ENCODE measurements at regions not wholly inside any gene's neighbourhood (a gene's known extent, or its start where the extent isn't known, plus 50 kb on each side); places are given as distances from the start of the nearest gene placed in this dataset.

DNA sequence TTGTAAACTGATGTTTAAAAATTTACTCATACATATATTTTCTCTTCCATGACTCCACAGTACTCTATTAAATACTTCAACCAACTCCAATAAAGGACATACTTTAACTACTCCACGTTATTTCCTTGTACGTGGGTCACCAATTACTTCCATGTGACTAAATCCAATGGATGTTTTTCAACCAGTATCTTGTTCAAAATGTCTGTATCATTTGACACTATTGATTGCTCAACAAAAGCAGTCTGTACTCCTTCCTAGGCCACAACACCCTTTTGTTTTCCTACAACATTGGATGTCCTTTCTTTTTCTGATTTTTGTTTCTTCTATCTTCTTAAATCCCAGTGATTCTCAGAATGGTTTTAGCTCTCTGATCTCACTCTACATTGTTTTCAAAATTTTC lies 943.7 kb downstream of the EFNA5 start (continued):
- no peak for TF ChIP-seq ISL1 (CRISPR knock-in tag; IDR thresholded peaks at IDR 0.05)

DNA sequence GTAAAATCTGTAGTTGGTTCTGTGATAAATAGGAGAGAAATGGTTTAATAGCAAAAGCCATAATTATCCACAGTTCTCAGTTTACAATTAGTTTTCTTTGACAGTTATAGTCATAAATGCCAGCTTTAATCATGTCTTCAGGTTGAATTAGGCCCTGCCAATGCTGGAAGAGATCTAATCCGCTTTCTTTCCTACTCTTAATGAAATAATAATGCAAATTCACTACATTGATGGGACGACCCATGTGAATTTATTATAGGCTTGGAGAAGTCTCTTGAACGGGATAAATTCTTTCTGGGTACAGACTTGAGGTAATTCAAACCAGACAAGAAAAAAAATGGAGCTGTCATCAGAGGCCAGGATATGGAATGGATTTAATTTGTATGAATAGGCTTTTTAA lies 950.4 kb downstream of the EFNA5 start:
- peak; percentile 45; the same call in 2 of the 3 replicates for ATAC-seq

DNA sequence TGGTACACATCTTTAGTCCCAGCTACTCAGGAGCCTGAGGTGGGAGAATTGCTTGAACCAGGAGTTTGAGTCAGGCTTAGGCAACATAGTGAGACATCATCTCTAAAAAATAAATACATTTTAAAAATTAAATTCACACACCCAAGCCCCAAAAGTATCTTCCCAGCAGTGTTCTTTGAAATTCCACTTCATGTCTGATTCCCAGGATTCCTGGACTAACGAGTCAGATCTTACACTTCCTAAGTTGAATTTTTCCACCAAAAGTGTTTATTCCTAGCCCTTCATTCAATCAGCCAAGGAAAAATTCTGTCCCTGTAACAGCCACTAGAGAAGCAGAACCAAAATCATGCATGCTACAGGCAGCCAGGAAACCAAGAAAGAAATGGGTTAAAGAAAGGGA lies 970.9 kb downstream of the EFNA5 start:
- TF ChIP-seq, protein P1, sequence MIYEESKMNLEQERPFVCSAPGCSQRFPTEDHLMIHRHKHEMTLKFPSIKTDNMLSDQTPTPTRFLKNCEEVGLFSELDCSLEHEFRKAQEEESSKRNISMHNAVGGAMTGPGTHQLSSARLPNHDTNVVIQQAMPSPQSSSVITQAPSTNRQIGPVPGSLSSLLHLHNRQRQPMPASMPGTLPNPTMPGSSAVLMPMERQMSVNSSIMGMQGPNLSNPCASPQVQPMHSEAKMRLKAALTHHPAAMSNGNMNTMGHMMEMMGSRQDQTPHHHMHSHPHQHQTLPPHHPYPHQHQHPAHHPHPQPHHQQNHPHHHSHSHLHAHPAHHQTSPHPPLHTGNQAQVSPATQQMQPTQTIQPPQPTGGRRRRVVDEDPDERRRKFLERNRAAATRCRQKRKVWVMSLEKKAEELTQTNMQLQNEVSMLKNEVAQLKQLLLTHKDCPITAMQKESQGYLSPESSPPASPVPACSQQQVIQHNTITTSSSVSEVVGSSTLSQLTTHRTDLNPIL (CRISPR knock-in tag; IDR thresholded peaks at IDR 0.05; ENCODE audit: low read depth): no peak
- TF ChIP-seq, protein P2, sequence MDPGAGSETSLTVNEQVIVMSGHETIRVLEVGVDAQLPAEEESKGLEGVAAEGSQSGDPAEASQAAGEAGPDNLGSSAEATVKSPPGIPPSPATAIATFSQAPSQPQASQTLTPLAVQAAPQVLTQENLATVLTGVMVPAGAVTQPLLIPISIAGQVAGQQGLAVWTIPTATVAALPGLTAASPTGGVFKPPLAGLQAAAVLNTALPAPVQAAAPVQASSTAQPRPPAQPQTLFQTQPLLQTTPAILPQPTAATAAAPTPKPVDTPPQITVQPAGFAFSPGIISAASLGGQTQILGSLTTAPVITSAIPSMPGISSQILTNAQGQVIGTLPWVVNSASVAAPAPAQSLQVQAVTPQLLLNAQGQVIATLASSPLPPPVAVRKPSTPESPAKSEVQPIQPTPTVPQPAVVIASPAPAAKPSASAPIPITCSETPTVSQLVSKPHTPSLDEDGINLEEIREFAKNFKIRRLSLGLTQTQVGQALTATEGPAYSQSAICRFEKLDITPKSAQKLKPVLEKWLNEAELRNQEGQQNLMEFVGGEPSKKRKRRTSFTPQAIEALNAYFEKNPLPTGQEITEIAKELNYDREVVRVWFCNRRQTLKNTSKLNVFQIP (CRISPR knock-in tag; IDR thresholded peaks at IDR 0.05; ENCODE audit: borderline replicate concordance, low read depth): no peak
- ATAC-seq: no peak

More for the DNA sequence above, 950.4 kb downstream of the EFNA5 start:
- TF ChIP-seq ZNF565 (CRISPR knock-in tag; conservative IDR thresholded peaks at IDR 0.05; ENCODE audit: low read depth): no peak
- TF ChIP-seq ZC3H10 (CRISPR knock-in tag; IDR thresholded peaks at IDR 0.05): no peak
- TF ChIP-seq, protein P1 (CRISPR knock-in tag; IDR thresholded peaks at IDR 0.05; ENCODE audit: low read depth): no peak
- no peak for TF ChIP-seq ESRRG (CRISPR knock-in tag; IDR thresholded peaks at IDR 0.05)
- TF ChIP-seq, protein P3, sequence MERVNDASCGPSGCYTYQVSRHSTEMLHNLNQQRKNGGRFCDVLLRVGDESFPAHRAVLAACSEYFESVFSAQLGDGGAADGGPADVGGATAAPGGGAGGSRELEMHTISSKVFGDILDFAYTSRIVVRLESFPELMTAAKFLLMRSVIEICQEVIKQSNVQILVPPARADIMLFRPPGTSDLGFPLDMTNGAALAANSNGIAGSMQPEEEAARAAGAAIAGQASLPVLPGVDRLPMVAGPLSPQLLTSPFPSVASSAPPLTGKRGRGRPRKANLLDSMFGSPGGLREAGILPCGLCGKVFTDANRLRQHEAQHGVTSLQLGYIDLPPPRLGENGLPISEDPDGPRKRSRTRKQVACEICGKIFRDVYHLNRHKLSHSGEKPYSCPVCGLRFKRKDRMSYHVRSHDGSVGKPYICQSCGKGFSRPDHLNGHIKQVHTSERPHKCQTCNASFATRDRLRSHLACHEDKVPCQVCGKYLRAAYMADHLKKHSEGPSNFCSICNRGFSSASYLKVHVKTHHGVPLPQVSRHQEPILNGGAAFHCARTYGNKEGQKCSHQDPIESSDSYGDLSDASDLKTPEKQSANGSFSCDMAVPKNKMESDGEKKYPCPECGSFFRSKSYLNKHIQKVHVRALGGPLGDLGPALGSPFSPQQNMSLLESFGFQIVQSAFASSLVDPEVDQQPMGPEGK (CRISPR knock-in tag; IDR thresholded peaks at IDR 0.05; ENCODE audit: borderline replicate concordance): no peak
- TF ChIP-seq, protein P4, sequence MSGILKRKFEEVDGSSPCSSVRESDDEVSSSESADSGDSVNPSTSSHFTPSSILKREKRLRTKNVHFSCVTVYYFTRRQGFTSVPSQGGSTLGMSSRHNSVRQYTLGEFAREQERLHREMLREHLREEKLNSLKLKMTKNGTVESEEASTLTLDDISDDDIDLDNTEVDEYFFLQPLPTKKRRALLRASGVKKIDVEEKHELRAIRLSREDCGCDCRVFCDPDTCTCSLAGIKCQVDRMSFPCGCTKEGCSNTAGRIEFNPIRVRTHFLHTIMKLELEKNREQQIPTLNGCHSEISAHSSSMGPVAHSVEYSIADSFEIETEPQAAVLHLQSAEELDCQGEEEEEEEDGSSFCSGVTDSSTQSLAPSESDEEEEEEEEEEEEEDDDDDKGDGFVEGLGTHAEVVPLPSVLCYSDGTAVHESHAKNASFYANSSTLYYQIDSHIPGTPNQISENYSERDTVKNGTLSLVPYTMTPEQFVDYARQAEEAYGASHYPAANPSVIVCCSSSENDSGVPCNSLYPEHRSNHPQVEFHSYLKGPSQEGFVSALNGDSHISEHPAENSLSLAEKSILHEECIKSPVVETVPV (CRISPR knock-in tag; IDR thresholded peaks at IDR 0.05): no peak; the same call in 1 of the 2 replicates
- TF ChIP-seq OSR1 (CRISPR knock-in tag; IDR thresholded peaks at IDR 0.05): no peak
- no peak for TF ChIP-seq PPARA (CRISPR knock-in tag; IDR thresholded peaks at IDR 0.05; ENCODE audit: borderline replicate concordance)
- no peak for TF ChIP-seq RARB (CRISPR knock-in tag; IDR thresholded peaks at IDR 0.05)
- TF ChIP-seq ZNF70 (CRISPR knock-in tag; IDR thresholded peaks at IDR 0.05): no peak
- no peak for TF ChIP-seq ZFP30 (CRISPR knock-in tag; IDR thresholded peaks at IDR 0.05)
- TF ChIP-seq, protein P2 (CRISPR knock-in tag; IDR thresholded peaks at IDR 0.05; ENCODE audit: borderline replicate concordance, low read depth): no peak
- TF ChIP-seq ZFP3 (CRISPR knock-in tag; IDR thresholded peaks at IDR 0.05): no peak
- no peak for TF ChIP-seq SNAI2 (CRISPR knock-in tag; IDR thresholded peaks at IDR 0.05)
- no peak for TF ChIP-seq ARNTL (CRISPR knock-in tag; IDR thresholded peaks at IDR 0.05; ENCODE audit: borderline replicate concordance, low read depth)
- TF ChIP-seq BACH2 (CRISPR knock-in tag; IDR thresholded peaks at IDR 0.05; ENCODE audit: borderline replicate concordance): no peak

DNA sequence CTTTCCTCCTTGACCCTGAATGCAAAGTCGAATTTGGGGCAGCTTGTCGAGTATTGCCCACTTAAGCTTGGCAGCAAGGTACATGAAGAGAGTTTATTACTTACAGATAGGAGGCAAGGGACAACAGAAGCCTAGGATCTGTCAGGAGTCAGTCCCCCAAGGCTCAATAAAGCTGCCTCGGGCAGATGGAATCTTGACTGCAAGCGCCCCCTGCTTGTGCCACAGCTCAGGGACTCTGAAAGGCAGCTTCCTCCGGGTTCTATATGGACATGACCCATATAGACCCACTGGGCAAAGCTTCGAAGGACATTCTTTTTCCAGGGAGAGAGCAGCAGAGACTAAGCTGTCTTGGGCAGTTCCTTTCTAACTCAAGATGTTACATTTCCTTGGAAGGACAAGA lies 971.5 kb downstream of the EFNA5 start:
- no peak for ATAC-seq
- no peak for TF ChIP-seq ZNF565 (CRISPR knock-in tag; conservative IDR thresholded peaks at IDR 0.05; ENCODE audit: low read depth)
- TF ChIP-seq PPARA (CRISPR knock-in tag; IDR thresholded peaks at IDR 0.05; ENCODE audit: borderline replicate concordance): no peak
- no peak for TF ChIP-seq OSR1 (CRISPR knock-in tag; IDR thresholded peaks at IDR 0.05)
- TF ChIP-seq ARNTL (CRISPR knock-in tag; IDR thresholded peaks at IDR 0.05; ENCODE audit: borderline replicate concordance, low read depth): no peak
- TF ChIP-seq, protein P2 (CRISPR knock-in tag; IDR thresholded peaks at IDR 0.05; ENCODE audit: borderline replicate concordance, low read depth): no peak
- TF ChIP-seq, protein P1 (CRISPR knock-in tag; IDR thresholded peaks at IDR 0.05; ENCODE audit: low read depth): no peak
- no peak for TF ChIP-seq TOX (CRISPR knock-in tag; IDR thresholded peaks at IDR 0.05; ENCODE audit: borderline replicate concordance)
- no peak for TF ChIP-seq ZNF8 (CRISPR knock-in tag; IDR thresholded peaks at IDR 0.05)
